ENCODE measurements at regions not wholly inside any gene's neighbourhood (a gene's known extent, or its start where the extent isn't known, plus 50 kb on each side); places are given as distances from the start of the nearest gene placed in this dataset.

DNA sequence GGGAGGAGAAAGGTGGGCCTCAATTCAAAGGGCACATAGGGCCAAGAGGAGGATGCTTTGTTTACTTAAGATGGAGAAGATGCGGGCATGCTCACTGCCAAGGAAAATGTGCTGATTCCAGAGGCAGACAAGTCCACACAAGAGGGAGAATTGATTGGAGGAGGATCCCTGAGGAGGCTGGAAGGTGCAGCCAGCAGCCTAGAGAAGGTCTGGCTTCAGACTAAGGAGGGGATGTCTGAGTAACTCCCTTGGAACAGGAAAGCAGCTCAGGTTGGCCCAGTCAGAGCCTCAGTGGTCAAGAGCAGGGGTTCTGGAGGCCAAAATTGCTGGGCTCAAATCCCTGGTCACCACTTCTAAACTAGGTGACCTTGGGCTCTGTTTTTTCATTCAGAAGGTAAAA lies 265.5 kb upstream of the NCKAP5 start:
- peaks cover 0 to 13% (median 1%) of the 10 kb centered on the region in 5 donors for H3K27me3 Mint-ChIP-seq
- no peaks in the 10 kb centered on the region for H3K36me3 Mint-ChIP-seq
- H3K4me1 Mint-ChIP-seq: peaks cover 0 to 3% (median 0%) of the 10 kb centered on the region in 4 donors
- DNase-seq (no peak), ATAC-seq (no peak)
- no peak overlapping the region for H3K27ac Mint-ChIP-seq
- no peaks in the 10 kb centered on the region for H3K9me3 Mint-ChIP-seq
- no peak overlapping the region for H3K4me3 Mint-ChIP-seq
- POLR2A ChIA-PET: no interaction called here

DNA sequence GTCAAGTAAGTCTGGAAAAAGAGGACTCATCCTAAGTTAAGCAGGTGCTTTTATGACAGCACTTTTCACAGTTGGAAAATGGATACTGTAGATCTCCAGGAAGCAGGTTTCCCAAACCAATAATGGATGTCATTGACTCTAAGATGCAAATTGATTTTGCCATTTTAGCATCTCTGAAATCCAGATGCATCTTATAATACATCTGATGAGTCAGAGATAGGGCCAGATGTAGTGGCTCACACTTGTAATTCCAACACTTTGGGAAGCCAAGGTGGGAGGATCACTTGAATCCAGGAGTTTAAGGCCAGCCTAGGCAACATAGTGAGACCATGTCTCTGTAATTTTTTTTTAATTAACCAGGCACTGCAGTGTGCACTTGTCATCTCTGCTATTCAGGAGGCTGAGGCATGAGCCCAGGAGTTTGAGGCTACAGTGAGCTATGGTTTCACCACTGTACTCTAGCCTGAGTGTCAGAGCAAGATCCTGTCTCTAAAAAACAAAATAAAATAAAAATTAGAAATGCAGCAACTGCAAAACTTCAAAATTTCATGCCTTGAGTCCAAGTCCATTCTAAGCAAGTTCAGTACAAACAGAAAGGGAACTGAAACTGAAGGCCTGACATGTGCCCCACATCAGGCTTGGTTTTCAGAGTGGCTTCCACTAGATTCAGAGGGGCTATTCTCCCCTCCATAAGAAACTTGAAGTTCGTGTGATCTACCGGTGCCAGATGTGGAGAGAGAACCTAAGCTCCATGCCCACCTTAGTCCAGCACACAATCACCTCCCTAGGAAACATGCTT lies 267.8 kb upstream of the NCKAP5 start:
- Mint-ChIP-seq H3K4me3 (no peak overlapping the region), H3K27ac (no peak overlapping the region), H3K36me3 (no peaks in the 10 kb centered on the region), H3K9me3 (no peaks in the 10 kb centered on the region), H3K27me3 (peaks cover 0 to 13% (median 1%) of the 10 kb centered on the region in 5 donors), H3K4me1 (peaks cover 0 to 3% (median 0%) of the 10 kb centered on the region in 4 donors)
- ATAC-seq: no peak
- POLR2A ChIA-PET: no interaction called here
- DNase-seq: no peak

DNA sequence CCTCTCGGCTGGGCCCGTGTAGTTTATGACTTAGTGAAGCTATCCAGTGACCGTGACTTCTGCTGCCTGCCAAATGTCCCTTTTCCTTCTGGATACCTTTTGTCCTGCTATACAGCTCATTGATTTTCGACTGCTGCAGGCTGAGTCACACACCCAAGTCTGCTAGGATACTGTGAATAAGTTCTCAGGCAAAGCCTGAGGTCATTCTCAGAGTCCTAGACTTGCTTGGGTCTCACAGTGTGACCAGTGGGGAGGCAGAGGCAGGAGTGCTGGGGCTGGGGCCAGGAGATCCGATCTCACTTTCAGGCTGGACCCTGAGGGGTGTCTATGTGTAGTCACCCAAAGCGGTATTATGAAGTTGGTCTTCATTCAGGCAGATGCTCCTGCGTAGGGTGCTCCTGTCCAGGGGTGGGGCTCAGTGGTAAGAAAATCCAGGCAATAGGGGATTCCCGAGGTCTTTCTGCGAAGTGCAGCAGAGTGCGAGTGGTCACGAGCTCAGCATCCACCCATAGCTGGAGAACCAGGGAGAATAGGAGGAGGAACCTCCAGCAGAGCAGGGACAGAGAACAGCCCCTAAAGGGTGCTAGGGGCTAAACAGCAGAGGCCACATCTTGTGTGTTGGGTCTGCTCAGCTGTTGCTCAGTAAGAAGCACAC lies 268.6 kb upstream of the NCKAP5 start:
- no peaks in the 10 kb centered on the region for H3K9me3 Mint-ChIP-seq

DNA sequence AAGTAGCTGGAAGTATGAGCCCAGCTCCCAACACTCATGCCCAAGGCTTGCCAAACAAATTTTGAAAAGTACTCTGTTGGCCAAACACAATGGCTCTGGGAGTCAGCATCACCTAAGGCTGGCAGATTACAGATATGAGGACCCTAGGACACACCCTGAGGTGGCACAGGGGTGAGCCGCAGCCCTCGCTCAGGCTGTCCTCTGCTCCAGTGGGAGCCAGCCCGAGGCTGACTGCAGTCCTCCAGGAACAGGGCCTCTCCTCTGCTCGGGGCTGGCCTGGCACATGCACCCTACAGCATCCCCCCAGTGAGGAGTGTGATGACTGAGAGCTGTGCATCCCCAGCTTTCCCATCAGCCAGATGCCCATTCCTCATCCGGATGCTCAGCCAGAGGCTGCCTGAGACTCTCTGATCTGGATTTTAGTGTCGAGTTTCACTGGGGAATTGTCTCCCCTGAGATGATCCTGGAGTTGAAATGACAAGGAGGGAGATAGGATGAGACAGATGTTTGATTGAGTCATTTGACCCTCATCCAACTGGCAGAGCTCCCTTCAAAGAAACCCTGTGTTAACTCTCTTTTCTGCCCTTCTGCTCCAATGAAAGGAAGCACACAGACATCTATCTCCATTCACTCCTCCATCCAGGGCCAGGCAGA lies 269.3 kb upstream of the NCKAP5 start:
- no peak overlapping the region for H3K27ac Mint-ChIP-seq
- peaks cover 0 to 3% (median 0%) of the 10 kb centered on the region in 4 donors for H3K4me1 Mint-ChIP-seq
- no peak for ATAC-seq
- H3K36me3 Mint-ChIP-seq: no peaks in the 10 kb centered on the region
- H3K27me3 Mint-ChIP-seq: peaks cover 0 to 9% (median 1%) of the 10 kb centered on the region in 5 donors
- POLR2A ChIA-PET: no interaction called here
- H3K4me3 Mint-ChIP-seq: no peak overlapping the region
- no peaks in the 10 kb centered on the region for H3K9me3 Mint-ChIP-seq
- DNase-seq: no peak

More for the DNA sequence above, 268.6 kb upstream of the NCKAP5 start:
- Mint-ChIP-seq H3K27me3 (peaks cover 0 to 10% (median 1%) of the 10 kb centered on the region in 5 donors), H3K4me3 (no peak overlapping the region), H3K4me1 (peaks cover 0 to 3% (median 0%) of the 10 kb centered on the region in 4 donors), H3K27ac (peak overlapping the region in 2 of 10 donors; percentile 9 to 90), H3K36me3 (no peaks in the 10 kb centered on the region)
- POLR2A ChIA-PET: no interaction called here
- DNase-seq: no peak
- ATAC-seq: no peak

DNA sequence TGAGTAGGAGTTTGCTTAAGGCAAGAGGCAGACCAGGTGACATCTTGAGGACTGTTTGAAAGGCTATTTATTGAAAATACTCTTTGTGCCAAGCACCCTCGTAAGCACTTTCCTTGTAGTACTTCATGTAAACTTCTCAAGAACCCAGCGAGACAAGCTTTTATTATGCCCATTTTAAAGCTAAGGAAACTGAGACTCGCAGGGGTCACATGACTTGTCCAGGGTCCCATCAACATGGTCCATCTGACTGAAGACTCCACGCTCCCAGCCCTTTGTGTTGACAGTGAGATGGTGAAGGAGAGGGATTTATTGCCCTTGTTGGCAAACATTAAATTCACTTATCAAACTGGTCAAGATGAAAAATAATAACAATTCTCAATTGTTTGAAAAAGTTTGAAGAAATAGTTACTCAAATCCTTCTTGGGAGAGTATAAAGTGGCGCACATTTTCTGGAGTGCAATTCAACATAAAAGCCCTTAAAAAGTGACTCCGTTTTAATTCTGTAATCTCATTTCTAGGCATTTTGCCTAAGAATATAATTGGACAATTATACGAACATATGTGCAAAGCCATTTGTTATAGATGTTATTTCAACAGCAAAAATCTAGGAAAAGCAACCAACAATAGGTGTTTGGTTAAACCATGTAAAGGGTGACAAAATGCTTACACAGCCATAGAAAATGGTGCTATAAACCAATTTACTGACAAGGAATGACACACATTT lies 270.5 kb upstream of the NCKAP5 start:
- Mint-ChIP-seq H3K4me3 (no peak overlapping the region), H3K36me3 (no peaks in the 10 kb centered on the region), H3K27me3 (peaks cover 0 to 9% (median 0%) of the 10 kb centered on the region in 5 donors), H3K4me1 (peaks cover 0 to 3% (median 0%) of the 10 kb centered on the region in 4 donors), H3K9me3 (no peaks in the 10 kb centered on the region), H3K27ac (no peak overlapping the region)
- POLR2A ChIA-PET: no interaction called here
- ATAC-seq (no peak), DNase-seq (no peak)

DNA sequence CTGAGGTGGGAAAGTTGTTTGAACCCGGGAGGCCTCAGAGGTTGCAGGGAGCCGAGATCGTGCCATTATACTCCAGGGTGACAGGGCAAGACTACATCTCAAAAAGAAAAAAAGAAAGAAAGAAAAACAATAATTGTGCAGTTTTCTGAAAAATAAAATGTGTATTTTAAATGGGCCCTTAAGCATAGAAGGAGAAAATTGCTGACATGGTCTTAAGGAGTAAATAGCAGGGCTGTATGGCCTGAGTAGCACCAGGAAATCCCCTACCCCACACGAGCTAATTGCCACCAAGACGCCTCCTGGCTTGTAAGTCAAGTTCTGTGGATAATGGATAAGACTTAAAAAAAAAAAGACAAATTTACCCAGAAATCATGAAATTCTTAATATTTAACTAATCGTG lies 271.4 kb upstream of the NCKAP5 start:
- Mint-ChIP-seq H3K4me3 (no peak overlapping the region), H3K36me3 (no peaks in the 10 kb centered on the region), H3K27ac (no peak overlapping the region), H3K4me1 (peaks cover 0 to 7% (median 6%) of the 10 kb centered on the region in 4 donors), H3K9me3 (no peaks in the 10 kb centered on the region), H3K27me3 (peaks cover 0 to 10% (median 0%) of the 10 kb centered on the region in 5 donors)
- POLR2A ChIA-PET: no interaction called here
- ATAC-seq (no peak), DNase-seq (no peak)

DNA sequence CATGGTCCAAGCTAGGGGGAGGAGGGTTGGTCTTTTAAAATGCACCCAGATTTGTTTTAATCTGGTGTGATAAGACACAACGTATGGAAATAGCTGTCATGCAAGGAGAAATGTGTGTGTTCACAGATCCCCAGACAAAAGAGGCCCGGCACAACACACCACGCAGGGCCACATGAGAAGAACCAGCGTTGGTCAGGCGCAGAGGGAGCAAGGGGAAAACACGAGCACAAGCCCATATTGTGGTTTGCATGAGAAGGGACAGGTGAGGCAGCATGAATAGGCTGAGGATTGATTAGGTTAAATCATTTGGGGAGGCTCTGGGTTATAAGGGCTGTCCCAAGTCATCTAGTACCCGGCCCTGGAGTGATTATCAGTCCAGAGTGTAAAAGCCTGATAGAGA lies 272.5 kb upstream of the NCKAP5 start:
- H3K27me3 Mint-ChIP-seq: peaks cover 5 to 15% (median 7%) of the 10 kb centered on the region in 5 donors
- ATAC-seq (no peak), DNase-seq (no peak)
- no peak overlapping the region for H3K4me3 Mint-ChIP-seq
- H3K27ac Mint-ChIP-seq: no peak overlapping the region
- H3K9me3 Mint-ChIP-seq: no peaks in the 10 kb centered on the region
- no peaks in the 10 kb centered on the region for H3K36me3 Mint-ChIP-seq
- peaks cover 0 to 7% (median 6%) of the 10 kb centered on the region in 4 donors for H3K4me1 Mint-ChIP-seq
- POLR2A ChIA-PET: no interaction called here

DNA sequence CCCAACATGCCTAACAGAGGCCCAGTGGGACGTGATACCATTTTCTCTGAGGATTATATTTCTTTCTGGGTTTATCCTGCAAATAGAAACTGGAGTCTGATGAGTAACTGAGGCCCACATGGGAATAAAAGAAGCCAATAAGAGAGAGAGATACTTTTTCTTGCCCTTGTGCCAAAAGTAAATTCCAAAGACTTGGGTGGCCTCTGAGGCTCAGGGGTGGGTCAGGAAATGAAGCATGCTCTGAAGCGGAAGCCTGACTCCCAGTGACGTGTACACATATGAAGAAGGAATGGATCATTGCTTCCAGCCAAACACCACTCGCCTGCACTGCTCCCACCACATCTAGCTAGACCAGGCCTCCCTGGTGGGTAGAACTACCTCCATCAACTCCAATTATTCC lies 273.6 kb upstream of the NCKAP5 start:
- Mint-ChIP-seq H3K4me1 (peaks cover 0 to 7% (median 5%) of the 10 kb centered on the region in 4 donors), H3K9me3 (no peaks in the 10 kb centered on the region), H3K27ac (no peak overlapping the region), H3K4me3 (no peak overlapping the region), H3K27me3 (peaks cover 8 to 14% (median 10%) of the 10 kb centered on the region in 5 donors), H3K36me3 (no peaks in the 10 kb centered on the region)
- DNase-seq (no peak), ATAC-seq (no peak)
- POLR2A ChIA-PET: no interaction called here

DNA sequence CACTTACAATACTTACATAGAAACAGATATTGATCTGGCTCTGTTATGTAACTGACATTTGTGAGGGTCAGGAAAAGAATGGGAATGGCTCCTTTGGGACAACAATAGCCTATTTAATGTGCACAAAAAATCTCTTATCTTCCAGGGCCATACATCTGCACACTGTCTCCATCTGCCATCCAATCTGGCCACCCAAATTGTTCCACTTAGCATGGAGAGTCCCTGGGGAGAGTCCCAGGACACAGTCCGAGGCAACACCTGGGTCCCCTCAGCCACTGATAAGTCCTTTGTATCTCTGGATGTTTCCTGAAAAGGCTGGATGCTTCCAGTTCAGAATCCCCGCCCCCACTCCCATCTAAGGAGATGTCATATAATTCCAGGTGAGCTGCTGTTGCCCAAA lies 274.2 kb upstream of the NCKAP5 start:
- Mint-ChIP-seq H3K4me1 (peaks cover 0 to 7% (median 5%) of the 10 kb centered on the region in 4 donors), H3K36me3 (no peaks in the 10 kb centered on the region), H3K9me3 (no peaks in the 10 kb centered on the region), H3K4me3 (no peak overlapping the region), H3K27me3 (peaks cover 10 to 18% (median 11%) of the 10 kb centered on the region in 5 donors), H3K27ac (no peak overlapping the region)
- DNase-seq (no peak), ATAC-seq (no peak)
- POLR2A ChIA-PET: no interaction called here

DNA sequence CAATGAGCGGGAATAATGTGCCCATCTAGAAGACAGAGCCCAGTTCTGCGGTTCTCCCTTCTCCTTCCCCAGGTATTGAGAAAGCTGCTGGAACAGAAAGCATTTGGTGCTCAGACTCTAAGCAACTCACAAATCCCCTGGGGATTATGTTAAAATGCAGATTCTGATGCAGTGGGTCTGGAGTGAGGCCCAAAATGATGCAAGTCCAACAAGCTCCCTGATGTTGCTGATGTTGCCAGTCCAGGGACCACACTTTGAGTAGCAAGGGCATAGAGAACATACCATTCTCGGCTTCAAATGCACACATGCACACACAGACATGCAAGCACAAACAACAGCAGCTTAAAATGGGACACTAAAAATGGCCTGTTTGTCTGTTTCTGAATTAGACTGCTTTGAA lies 274.8 kb upstream of the NCKAP5 start:
- no peaks in the 10 kb centered on the region for H3K36me3 Mint-ChIP-seq
- H3K4me3 Mint-ChIP-seq: no peak overlapping the region
- peaks cover 0 to 7% (median 5%) of the 10 kb centered on the region in 4 donors for H3K4me1 Mint-ChIP-seq
- peaks cover 11 to 24% (median 15%) of the 10 kb centered on the region in 5 donors for H3K27me3 Mint-ChIP-seq
- no peaks in the 10 kb centered on the region for H3K9me3 Mint-ChIP-seq
- DNase-seq (no peak), ATAC-seq (no peak)
- no peak overlapping the region for H3K27ac Mint-ChIP-seq
- POLR2A ChIA-PET: no interaction called here

DNA sequence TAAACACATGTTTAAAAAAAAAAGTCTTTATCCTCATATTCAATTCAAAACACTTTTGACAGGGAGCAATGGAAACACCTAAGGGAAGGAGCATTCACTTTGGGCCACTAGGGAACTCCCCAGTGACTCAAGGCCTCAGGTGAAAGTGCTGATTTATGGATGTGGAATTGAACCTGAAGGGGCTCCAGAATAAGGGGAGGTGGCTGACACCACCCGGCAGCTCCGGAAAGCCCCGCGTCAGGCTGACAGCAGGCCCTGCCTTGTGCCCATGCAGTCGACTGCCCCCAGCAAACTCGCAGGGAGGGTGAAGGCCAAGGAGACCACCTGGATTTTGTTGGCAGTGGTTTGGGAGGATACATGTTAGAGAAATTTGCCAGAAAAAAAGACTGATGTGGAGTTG lies 275.3 kb upstream of the NCKAP5 start:
- POLR2A ChIA-PET: no interaction called here
- Mint-ChIP-seq H3K4me3 (no peak overlapping the region), H3K27me3 (peaks cover 11 to 29% (median 15%) of the 10 kb centered on the region in 5 donors), H3K27ac (no peak overlapping the region), H3K4me1 (peaks cover 0 to 7% (median 5%) of the 10 kb centered on the region in 4 donors), H3K9me3 (no peaks in the 10 kb centered on the region), H3K36me3 (no peaks in the 10 kb centered on the region)
- ATAC-seq (no peak), DNase-seq (no peak)

DNA sequence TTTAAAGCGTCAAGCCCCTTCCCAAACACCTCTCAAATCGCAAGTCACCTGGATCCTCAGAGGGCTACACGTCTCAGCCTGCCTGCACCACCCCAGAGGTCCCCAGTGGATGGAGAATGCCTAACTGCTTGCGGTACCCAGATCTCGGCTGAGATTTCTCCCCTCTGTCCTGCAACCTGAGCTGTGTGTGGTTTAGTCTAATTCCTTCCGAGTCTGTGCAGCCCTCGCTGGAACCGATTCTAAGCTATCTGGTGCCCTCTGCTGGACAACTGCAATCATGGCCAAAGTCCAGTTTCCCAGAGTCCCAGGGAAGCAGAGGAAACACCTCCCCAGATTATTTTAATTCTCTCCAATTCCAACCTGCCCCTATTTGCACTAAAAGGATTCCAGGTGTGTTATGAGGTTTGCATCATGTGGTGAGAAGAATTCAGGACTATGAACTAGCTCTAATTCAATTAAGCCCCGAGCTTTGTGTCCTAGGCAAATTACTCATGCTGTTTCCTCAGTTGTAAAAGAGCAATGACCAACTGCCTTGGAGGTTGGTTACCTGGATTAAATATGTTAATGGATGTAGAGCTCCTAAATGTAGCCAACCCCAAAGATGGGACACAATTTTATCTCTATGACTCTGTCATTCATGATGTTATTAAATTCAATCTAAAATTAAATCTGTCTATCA lies 276.1 kb upstream of the NCKAP5 start:
- H3K4me1 Mint-ChIP-seq: peaks cover 0 to 7% (median 5%) of the 10 kb centered on the region in 4 donors
- H3K36me3 Mint-ChIP-seq: no peaks in the 10 kb centered on the region
- H3K4me3 Mint-ChIP-seq: no peak overlapping the region
- DNase-seq (peak; percentile 4 to 68 (median 46)), ATAC-seq (peak; percentile 36 to 39)
- POLR2A ChIA-PET: no interaction called here
- no peaks in the 10 kb centered on the region for H3K9me3 Mint-ChIP-seq
- peaks cover 11 to 37% (median 18%) of the 10 kb centered on the region in 5 donors for H3K27me3 Mint-ChIP-seq
- peak overlapping the region in 1 of 10 donors; percentile 14 for H3K27ac Mint-ChIP-seq
